GM21786 (cell line): ENCODE measurements at regions not wholly inside any gene's neighbourhood (a gene's known extent, or its start where the extent isn't known, plus 50 kb on each side); places are given as distances from the start of the nearest gene placed in this dataset.

Source experiments
- ATAC-seq: cut with Tn5 transposase; IDR thresholded peaks from one replicate; pipeline ENCODE4 v1.9.1; 2021; ENCODE audit not compliant: unreplicated experiment

- ATAC-seq, result no peak
These were observed 214.7 kb downstream of the GAS1 start for GRCh38 chr9:86732514-86733171.

GRCh38 chr9:86731511-86732063 is 215.7 kb downstream of the GAS1 start:
- ATAC-seq, result no peak

- no peak for ATAC-seq
These were observed 217.0 kb downstream of the GAS1 start for GRCh38 chr9:86730163-86730928.

- ATAC-seq, result no peak
These were observed 222.8 kb downstream of the GAS1 start for GRCh38 chr9:86724529-86724928.

- ATAC-seq, result no peak
These were observed 224.0 kb downstream of the GAS1 start for GRCh38 chr9:86723346-86723745.

- no peak for ATAC-seq
These were observed 224.6 kb downstream of the GAS1 start for GRCh38 chr9:86722706-86723075.

- no peak for ATAC-seq
These were observed 225.2 kb downstream of the GAS1 start for GRCh38 chr9:86721843-86722705.

- no peak for ATAC-seq
These were observed 226.0 kb downstream of the GAS1 start for GRCh38 chr9:86721226-86721781.

GRCh38 chr9:86720639-86721225 is 226.6 kb downstream of the GAS1 start:
- no peak for ATAC-seq

- no peak for ATAC-seq
These were observed 228.8 kb downstream of the GAS1 start for GRCh38 chr9:86718388-86719049.

- no peak for ATAC-seq
These were observed 230.9 kb downstream of the GAS1 start for GRCh38 chr9:86716326-86716922.

GRCh38 chr9:86714999-86715398 is 232.3 kb downstream of the GAS1 start:
- ATAC-seq, result no peak

- no peak for ATAC-seq
These were observed 233.3 kb downstream of the GAS1 start for GRCh38 chr9:86713970-86714369.

- ATAC-seq, result no peak
These were observed 233.8 kb downstream of the GAS1 start for GRCh38 chr9:86713470-86713869.

- ATAC-seq, result no peak
These were observed 238.1 kb downstream of the GAS1 start for GRCh38 chr9:86708918-86709835.

GRCh38 chr9:86707932-86708510 is 239.3 kb downstream of the GAS1 start:
- no peak for ATAC-seq

GRCh38 chr9:86706391-86706790 is 240.9 kb downstream of the GAS1 start:
- no peak for ATAC-seq

GRCh38 chr9:86705490-86705889 is 241.8 kb downstream of the GAS1 start:
- no peak for ATAC-seq
